ENCODE measurements at regions not wholly inside any gene's neighbourhood (a gene's known extent, or its start where the extent isn't known, plus 50 kb on each side); places are given as distances from the start of the nearest gene placed in this dataset.

DNA sequence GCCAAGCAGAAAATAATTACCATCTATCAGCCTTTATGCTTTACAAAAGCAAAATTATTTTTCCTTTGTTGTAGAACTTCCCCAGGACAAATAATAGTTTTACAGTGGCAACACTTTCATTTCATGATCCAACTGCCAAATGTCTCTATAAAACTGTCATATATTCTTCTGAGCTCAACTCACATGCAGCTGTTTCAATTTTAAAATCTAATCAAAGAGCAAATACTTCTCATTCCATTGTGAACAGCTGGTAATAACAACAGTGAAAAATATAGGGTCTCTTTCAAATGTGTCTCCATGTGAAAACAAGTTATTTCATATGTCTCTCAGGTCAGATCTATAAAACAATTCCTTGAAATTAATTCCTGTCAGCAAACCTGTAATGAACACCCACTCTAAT is 270.6 kb upstream of the SLC7A11 start:
- Histone ChIP-seq H3K36me3 (no peaks in the 10 kb centered on the region), H3K4me3 (no peak overlapping the region), H3K27me3 (no peaks in the 10 kb centered on the region), H3K4me1 (ENCODE audit: insufficient read depth) (no peaks in the 10 kb centered on the region), H3K27ac (no peak overlapping the region), H3K9me3 (no peaks in the 10 kb centered on the region)
- intact Hi-C loops (cut with DNase I), result no loop called here
- TF ChIP-seq, protein P1, sequence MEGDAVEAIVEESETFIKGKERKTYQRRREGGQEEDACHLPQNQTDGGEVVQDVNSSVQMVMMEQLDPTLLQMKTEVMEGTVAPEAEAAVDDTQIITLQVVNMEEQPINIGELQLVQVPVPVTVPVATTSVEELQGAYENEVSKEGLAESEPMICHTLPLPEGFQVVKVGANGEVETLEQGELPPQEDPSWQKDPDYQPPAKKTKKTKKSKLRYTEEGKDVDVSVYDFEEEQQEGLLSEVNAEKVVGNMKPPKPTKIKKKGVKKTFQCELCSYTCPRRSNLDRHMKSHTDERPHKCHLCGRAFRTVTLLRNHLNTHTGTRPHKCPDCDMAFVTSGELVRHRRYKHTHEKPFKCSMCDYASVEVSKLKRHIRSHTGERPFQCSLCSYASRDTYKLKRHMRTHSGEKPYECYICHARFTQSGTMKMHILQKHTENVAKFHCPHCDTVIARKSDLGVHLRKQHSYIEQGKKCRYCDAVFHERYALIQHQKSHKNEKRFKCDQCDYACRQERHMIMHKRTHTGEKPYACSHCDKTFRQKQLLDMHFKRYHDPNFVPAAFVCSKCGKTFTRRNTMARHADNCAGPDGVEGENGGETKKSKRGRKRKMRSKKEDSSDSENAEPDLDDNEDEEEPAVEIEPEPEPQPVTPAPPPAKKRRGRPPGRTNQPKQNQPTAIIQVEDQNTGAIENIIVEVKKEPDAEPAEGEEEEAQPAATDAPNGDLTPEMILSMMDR (IDR thresholded peaks at IDR 0.05), result no peak
- no peak for TF ChIP-seq POLR2A (IDR thresholded peaks at IDR 0.05)
- TF ChIP-seq EP300 (IDR thresholded peaks at IDR 0.05), result no peak
- DNase-seq, result no peak

DNA sequence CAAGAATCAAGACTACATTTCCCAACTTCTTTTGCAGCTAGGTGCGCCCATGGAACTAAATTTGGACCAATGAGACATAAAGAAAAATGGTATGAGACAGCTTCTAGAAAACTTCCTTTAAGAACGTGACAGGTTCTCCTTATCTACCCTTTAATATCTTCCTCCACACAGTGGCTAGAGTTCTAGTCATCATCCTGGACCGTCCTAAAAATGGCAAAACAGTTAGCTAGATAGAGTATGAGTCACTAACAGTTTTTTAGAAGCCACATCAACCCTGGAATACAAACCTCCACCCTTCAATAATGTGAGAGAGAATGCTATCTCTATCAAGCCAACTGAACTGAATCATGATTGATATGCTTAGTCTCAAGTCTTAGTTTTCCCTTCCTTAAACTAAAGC is 267.9 kb upstream of the SLC7A11 start:
- Histone ChIP-seq H3K9me3 (no peaks in the 10 kb centered on the region), H3K4me1 (ENCODE audit: insufficient read depth) (no peaks in the 10 kb centered on the region), H3K27ac (no peak overlapping the region), H3K4me3 (no peak overlapping the region), H3K36me3 (no peaks in the 10 kb centered on the region), H3K27me3 (no peaks in the 10 kb centered on the region)
- no peak for DNase-seq
- intact Hi-C loops (cut with DNase I), result no loop called here
- TF ChIP-seq POLR2A (IDR thresholded peaks at IDR 0.05), result no peak
- WGBS, 3 donors, result 62 to 77% (median 70%) methylated on average over 3 of the region's 3 CpGs

DNA sequence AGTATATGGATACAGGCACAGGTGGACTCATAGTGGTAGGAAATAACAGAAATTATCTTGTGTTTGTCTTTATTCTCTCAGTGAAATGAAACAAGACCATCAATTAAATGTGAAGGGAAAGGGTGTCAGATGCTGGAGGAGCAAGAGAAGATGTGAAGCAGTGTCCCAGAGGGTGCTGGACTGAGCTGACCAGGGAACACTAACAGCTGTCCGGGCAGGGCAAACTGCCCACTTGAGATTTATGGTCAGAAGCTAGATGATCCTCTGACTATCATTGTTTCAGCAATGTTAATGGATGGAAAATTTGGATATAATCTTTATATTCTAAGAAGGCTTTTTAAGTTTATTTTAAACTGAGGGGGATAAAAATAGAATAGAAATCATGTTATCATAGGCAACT is 267.2 kb upstream of the SLC7A11 start:
- TF ChIP-seq POLR2A (IDR thresholded peaks at IDR 0.05) (no peak), EP300 (IDR thresholded peaks at IDR 0.05) (no peak)
- TF ChIP-seq, protein P1 (IDR thresholded peaks at IDR 0.05), result no peak
- intact Hi-C loops (cut with DNase I), result no loop called here
- Histone ChIP-seq H3K4me1 (ENCODE audit: insufficient read depth) (no peaks in the 10 kb centered on the region), H3K9me3 (no peaks in the 10 kb centered on the region), H3K27ac (no peak overlapping the region), H3K27me3 (no peaks in the 10 kb centered on the region), H3K4me3 (no peak overlapping the region), H3K36me3 (no peaks in the 10 kb centered on the region)
- no peak for DNase-seq
- WGBS, 3 donors, result 55 to 81% (median 67%) methylated on average over 1 of the region's 1 CpG

DNA sequence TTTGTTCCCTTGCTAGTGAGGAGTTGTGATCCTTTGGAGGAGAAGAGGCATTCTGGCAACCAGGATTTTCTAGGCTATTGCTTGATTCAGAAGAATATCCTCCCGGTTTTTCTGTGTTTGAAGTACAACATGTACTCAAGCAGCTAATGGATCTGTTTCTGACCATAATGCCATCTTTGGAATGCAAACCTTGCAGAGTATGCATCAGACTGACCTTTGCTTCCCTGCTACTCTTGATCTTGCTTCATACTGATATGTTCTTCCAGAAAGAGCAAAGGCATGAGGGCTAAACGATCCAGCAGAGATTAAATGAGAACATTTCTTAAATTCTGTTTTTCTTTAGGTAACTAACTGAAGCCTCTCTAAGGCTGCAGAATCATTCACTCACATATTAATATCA is 265.4 kb upstream of the SLC7A11 start:
- H3K4me3 ChIP-seq, result no peak overlapping the region
- H3K4me1 ChIP-seq (ENCODE audit: insufficient read depth), result no peaks in the 10 kb centered on the region
- H3K9me3 ChIP-seq, result no peaks in the 10 kb centered on the region
- WGBS, 3 donors, result 33 to 48% (median 44%) methylated on average over 2 of the region's 2 CpGs
- intact Hi-C loops (cut with DNase I), result no loop called here
- no peaks in the 10 kb centered on the region for H3K27me3 ChIP-seq
- no peaks in the 10 kb centered on the region for H3K36me3 ChIP-seq
- H3K27ac ChIP-seq, result no peak overlapping the region
- DNase-seq, result no peak
- TF ChIP-seq EP300 (IDR thresholded peaks at IDR 0.05) (no peak), POLR2A (IDR thresholded peaks at IDR 0.05) (no peak)
- TF ChIP-seq, protein P1 (IDR thresholded peaks at IDR 0.05), result no peak

DNA sequence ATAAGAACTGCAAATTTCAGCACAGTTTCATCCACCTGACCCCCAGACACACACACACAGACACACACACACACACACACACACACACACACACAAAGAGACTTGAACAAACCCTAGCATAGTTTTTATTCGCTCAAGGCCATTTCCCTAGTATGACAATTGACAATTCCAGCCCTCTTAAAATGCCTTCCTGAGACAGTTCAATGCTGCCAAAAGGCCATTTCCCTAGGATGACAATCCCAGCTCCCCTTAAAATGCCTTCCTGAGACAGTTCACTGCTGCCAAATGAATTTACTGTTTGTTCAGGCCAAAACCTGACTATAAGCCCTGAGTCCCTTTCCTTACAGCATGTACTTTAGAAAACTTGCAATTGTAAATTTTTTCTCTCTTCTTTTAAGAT is 259.5 kb upstream of the SLC7A11 start:
- Histone ChIP-seq H3K9me3 (no peaks in the 10 kb centered on the region), H3K4me1 (ENCODE audit: insufficient read depth) (no peaks in the 10 kb centered on the region), H3K4me3 (no peak overlapping the region), H3K36me3 (no peaks in the 10 kb centered on the region), H3K27me3 (no peaks in the 10 kb centered on the region), H3K27ac (no peak overlapping the region)
- WGBS, 3 donors, result 87 to 96% (median 92%) methylated on average over 1 of the region's 1 CpG
- intact Hi-C loops (cut with DNase I), result no loop called here
- TF ChIP-seq, protein P1 (IDR thresholded peaks at IDR 0.05), result no peak
- no peak for TF ChIP-seq POLR2A (IDR thresholded peaks at IDR 0.05)
- no peak for TF ChIP-seq EP300 (IDR thresholded peaks at IDR 0.05)
- no peak for DNase-seq
